Astrocyte of the spinal cord (primary cell): ENCODE measurements at regions not wholly inside any gene's neighbourhood (a gene's known extent, or its start where the extent isn't known, plus 50 kb on each side); places are given as distances from the start of the nearest gene placed in this dataset.

Source experiments
- DNase-seq: peaks from one replicate; pipeline ENCODE4 v3.0.0; 2011; ENCODE audit warnings: low read depth, low spot score
- H3K4me3 ChIP-seq: 2 replicates; pipeline ENCODE4 v1.5.1; 2011; ENCODE audit warnings: low read depth, mild to moderate bottlenecking, low read length, moderate library complexity
- in situ Hi-C: cut with HindIII; loops from 2 replicates; pipeline ENCODE4 v1.10.0; 2017; ENCODE audit warnings: low sequenced_read_pairs
- TF ChIP-seq, protein P1 (sequence below): IDR thresholded peaks from 2 replicates; pipeline ENCODE4 v1.5.1; 2012; ENCODE audit warnings: low read depth, mild to moderate bottlenecking, low read length, inconsistent platforms

DNA sequence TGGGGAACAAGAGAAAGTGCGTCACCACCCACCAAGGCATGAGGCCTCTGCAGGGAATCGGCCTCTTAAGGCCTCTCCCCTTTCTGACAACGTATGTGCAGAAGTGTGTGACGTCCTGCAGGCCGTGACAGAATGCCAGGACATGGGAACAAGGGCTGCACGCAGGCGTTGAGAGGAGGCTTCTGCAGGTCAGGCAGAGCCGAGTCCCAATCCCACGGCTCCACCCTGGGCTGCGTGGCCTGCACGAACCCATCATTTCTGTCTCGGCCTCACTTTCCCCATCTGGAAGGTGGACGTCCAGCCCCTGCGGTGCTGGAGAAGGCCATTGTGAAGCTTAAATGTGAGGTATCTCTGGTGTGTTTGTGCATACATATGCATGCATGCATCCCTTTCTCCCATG lies 61.8 kb downstream of the SHANK2 start:
- TF ChIP-seq, protein P1, sequence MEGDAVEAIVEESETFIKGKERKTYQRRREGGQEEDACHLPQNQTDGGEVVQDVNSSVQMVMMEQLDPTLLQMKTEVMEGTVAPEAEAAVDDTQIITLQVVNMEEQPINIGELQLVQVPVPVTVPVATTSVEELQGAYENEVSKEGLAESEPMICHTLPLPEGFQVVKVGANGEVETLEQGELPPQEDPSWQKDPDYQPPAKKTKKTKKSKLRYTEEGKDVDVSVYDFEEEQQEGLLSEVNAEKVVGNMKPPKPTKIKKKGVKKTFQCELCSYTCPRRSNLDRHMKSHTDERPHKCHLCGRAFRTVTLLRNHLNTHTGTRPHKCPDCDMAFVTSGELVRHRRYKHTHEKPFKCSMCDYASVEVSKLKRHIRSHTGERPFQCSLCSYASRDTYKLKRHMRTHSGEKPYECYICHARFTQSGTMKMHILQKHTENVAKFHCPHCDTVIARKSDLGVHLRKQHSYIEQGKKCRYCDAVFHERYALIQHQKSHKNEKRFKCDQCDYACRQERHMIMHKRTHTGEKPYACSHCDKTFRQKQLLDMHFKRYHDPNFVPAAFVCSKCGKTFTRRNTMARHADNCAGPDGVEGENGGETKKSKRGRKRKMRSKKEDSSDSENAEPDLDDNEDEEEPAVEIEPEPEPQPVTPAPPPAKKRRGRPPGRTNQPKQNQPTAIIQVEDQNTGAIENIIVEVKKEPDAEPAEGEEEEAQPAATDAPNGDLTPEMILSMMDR = no peak
- H3K4me3 ChIP-seq = no peak overlapping the region
- no peak for DNase-seq
- in situ Hi-C loops = no loop called here

DNA sequence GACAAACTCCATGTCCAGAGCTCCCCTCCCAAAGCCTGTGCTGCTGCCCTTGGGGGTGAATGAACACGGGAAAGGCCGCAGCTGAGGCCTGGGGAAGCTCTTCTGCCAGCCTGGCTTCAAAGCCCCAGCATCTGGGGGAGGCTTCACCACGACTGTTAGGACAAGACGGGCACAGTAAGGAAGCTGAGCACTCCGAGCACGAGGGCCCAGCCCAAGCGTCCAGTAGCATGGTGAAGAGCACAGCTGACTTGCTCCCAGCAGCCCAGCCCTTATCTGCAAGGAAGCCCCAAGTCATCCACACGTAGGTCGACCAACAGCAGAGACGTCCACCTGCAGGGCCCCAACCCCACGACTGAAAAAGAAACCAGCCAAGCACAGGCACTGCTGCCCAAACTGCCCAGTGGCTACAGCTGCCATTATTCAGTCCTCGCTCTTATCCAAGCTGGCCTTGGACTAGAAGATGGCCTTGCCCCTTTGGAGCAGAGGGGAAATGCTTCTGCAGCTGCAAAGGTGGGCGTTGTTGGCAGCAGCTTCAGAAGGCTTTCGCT lies 62.5 kb downstream of the SHANK2 start:
- in situ Hi-C loops = no loop called here
- H3K4me3 ChIP-seq = no peak overlapping the region
- TF ChIP-seq, protein P1 = no peak
- no peak for DNase-seq

GRCh38 chr11:71188886-71189767 lies 63.2 kb downstream of the SHANK2 start:
- in situ Hi-C loops = no loop called here
- no peak for DNase-seq
- TF ChIP-seq, protein P1 = no peak
- no peak overlapping the region for H3K4me3 ChIP-seq

DNA sequence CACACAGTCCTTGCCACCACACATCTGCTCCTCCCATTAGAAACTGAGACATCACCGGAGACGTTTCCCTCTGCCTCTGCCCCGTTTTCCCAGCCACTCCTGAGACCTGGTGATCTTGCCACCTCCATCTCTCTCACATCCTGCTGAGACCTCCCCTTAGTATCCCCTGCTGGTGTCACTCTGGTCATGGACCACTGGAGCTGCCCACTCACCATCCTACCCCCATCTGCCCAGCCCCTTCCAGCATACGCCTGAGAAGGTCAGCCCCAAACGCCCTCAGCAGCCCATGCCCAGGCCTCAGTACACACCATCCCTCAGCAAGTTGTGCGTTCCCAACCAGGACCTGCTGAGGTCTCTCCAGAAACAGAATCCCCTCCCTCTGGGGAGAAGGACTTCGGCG lies 64.3 kb downstream of the SHANK2 start:
- no peak overlapping the region for H3K4me3 ChIP-seq
- TF ChIP-seq, protein P1 = no peak
- in situ Hi-C loops = no loop called here
- DNase-seq = no peak

- TF ChIP-seq, protein P1 = no peak
- no peak for DNase-seq
- in situ Hi-C loops = no loop called here
- no peak overlapping the region for H3K4me3 ChIP-seq
These were observed 65.6 kb downstream of the SHANK2 start for GRCh38 chr11:71186806-71187205.

DNA sequence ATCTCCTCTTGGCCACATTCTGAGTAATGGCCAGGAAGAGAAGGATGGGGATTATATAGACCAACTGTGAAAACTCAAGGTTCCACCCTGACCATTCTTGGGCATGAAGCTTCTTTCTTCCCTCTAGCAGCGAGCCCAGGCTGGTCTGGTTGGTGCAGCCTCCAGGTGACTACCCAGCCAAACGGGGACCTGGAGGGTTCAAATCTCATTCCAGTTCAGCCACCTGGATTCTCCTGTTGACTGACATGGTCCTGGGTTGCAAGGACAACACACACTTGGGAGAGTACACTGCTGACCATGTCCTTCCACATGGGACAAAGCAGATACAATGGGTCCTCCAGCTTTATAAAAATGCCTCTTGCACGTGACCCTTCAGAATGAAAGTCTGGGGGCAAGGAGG lies 67.0 kb downstream of the SHANK2 start:
- DNase-seq = no peak
- in situ Hi-C loops = no loop called here
- TF ChIP-seq, protein P1 = no peak
- no peak overlapping the region for H3K4me3 ChIP-seq
